Hepatocyte (in vitro differentiated cells): ENCODE measurements at regions not wholly inside any gene's neighbourhood (a gene's known extent, or its start where the extent isn't known, plus 50 kb on each side); places are given as distances from the start of the nearest gene placed in this dataset.

Experiments used
- DNase-seq: peaks from one replicate; pipeline ENCODE4 v3.0.0-alpha.2; 2016; ENCODE audit warnings: low spot score
- H2AFZ ChIP-seq: fragments of 200-600 bp; sonication (generic); 2 replicates; pipeline ENCODE4 v1.6.0; 2016; ENCODE audit warnings: antibody characterized with exemption, mild to moderate bottlenecking
- H3K27ac ChIP-seq: fragments of 200-600 bp; sonication (generic); 2 replicates; pipeline ENCODE4 v1.5.1; 2016; ENCODE audit warnings: mild to moderate bottlenecking
- H3K27me3 ChIP-seq: fragments of 200-600 bp; sonication (generic); 2 replicates; pipeline ENCODE4 v1.6.1; 2016
- H3K36me3 ChIP-seq: fragments of 200-600 bp; sonication (generic); replicated peaks from 2 replicates; pipeline ENCODE4 v1.5.1; 2016; ENCODE audit warnings: low read depth; ENCODE audit not compliant: insufficient read depth
- H3K4me1 ChIP-seq: fragments of 200-600 bp; sonication (generic); 2 replicates; pipeline ENCODE4 v1.5.1; 2016; ENCODE audit warnings: mild to moderate bottlenecking, moderate library complexity; ENCODE audit not compliant: insufficient read depth
- H3K4me2 ChIP-seq: fragments of 200-600 bp; sonication (generic); 2 replicates; pipeline ENCODE4 v1.6.0; 2016
- H3K4me3 ChIP-seq: fragments of 200-600 bp; sonication (generic); 2 replicates; pipeline ENCODE4 v1.5.1; 2016; ENCODE audit warnings: mild to moderate bottlenecking
- H3K79me2 ChIP-seq: fragments of 200-600 bp; sonication (generic); 2 replicates; pipeline ENCODE4 v1.6.0; 2017; ENCODE audit warnings: mild to moderate bottlenecking
- H3K9me2 ChIP-seq: fragments of 200-600 bp; sonication (generic); replicated peaks from 2 replicates; pipeline ENCODE4 v1.6.0; 2017; ENCODE audit warnings: mild to moderate bottlenecking; ENCODE audit not compliant: insufficient read depth
- H3K9me3 ChIP-seq: fragments of 200-600 bp; sonication (generic); 2 replicates; pipeline ENCODE4 v1.5.1; 2016; ENCODE audit warnings: low read depth, mild to moderate bottlenecking
- H4K20me1 ChIP-seq: fragments of 200-600 bp; sonication (generic); 2 replicates; pipeline ENCODE4 v1.6.0; 2016; ENCODE audit warnings: mild to moderate bottlenecking; ENCODE audit not compliant: insufficient read depth, poor library complexity, severe bottlenecking
- EZH2 ChIP-seq: fragments of 200-600 bp; sonication (generic); IDR thresholded peaks from 2 replicates; pipeline ENCODE4 v1.6.1; 2016; ENCODE audit warnings: antibody characterized with exemption, mild to moderate bottlenecking, borderline replicate concordance
- EZH2phosphoT487 ChIP-seq: fragments of 200-600 bp; sonication (generic); IDR thresholded peaks from one replicate; pipeline ENCODE4 v1.6.1; 2018; ENCODE audit warnings: antibody characterized with exemption, mild to moderate bottlenecking, low read depth, moderate library complexity; ENCODE audit not compliant: unreplicated experiment, severe bottlenecking
- WGBS: methylation state at CpG from one replicate; pipeline ENCODE4 v1.1.6; 2016; ENCODE audit warnings: low lambda C conversion rate; ENCODE audit errors: missing lambda C conversion rate; 5-methylcytosine and 5-hydroxymethylcytosine counted together
- TF ChIP-seq, protein P1 (sequence below): fragments of 200-600 bp; sonication (generic); IDR thresholded peaks from 2 replicates; pipeline ENCODE4 v1.5.1; 2016; ENCODE audit warnings: antibody characterized with exemption, mild to moderate bottlenecking; ENCODE audit not compliant: poor library complexity

DNA sequence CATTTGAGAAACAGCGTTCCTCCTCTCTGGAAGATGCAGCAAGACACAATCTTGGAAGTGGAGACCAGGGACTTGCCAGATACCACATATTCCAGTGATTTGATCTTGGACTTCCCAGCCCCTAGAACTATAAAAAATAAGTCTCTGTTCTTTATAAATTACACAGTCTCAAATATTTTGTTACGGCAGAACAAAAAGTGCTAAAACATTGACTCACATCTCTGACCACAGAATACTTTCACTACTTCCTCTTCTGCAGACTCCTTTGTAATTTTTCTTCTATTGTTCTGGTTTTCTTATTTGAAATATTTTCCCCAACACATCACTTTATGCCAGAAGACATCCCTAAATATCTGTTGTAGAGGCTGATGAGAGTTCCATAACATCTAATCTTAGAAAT is 706.1 kb upstream of the CDH18 start:
- H3K4me1 ChIP-seq: no peaks in the 10 kb centered on the region
- no peak overlapping the region for H3K27ac ChIP-seq
- H3K4me2 ChIP-seq: no peak overlapping the region
- H3K36me3 ChIP-seq: no peaks in the 10 kb centered on the region
- no peaks in the 10 kb centered on the region for H3K9me3 ChIP-seq
- TF ChIP-seq EZH2: no peak
- TF ChIP-seq EZH2phosphoT487: no peak
- TF ChIP-seq, protein P1, sequence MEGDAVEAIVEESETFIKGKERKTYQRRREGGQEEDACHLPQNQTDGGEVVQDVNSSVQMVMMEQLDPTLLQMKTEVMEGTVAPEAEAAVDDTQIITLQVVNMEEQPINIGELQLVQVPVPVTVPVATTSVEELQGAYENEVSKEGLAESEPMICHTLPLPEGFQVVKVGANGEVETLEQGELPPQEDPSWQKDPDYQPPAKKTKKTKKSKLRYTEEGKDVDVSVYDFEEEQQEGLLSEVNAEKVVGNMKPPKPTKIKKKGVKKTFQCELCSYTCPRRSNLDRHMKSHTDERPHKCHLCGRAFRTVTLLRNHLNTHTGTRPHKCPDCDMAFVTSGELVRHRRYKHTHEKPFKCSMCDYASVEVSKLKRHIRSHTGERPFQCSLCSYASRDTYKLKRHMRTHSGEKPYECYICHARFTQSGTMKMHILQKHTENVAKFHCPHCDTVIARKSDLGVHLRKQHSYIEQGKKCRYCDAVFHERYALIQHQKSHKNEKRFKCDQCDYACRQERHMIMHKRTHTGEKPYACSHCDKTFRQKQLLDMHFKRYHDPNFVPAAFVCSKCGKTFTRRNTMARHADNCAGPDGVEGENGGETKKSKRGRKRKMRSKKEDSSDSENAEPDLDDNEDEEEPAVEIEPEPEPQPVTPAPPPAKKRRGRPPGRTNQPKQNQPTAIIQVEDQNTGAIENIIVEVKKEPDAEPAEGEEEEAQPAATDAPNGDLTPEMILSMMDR: no peak
- H3K9me2 ChIP-seq: no peaks in the 10 kb centered on the region
- no peak overlapping the region for H2AFZ ChIP-seq
- H3K4me3 ChIP-seq: no peak overlapping the region
- H3K27me3 ChIP-seq: no peaks in the 10 kb centered on the region
- H3K79me2 ChIP-seq: no peaks in the 10 kb centered on the region
- no peaks in the 10 kb centered on the region for H4K20me1 ChIP-seq
- WGBS: 50% methylated on average over 2 of the region's 2 CpGs
- no peak for DNase-seq

DNA sequence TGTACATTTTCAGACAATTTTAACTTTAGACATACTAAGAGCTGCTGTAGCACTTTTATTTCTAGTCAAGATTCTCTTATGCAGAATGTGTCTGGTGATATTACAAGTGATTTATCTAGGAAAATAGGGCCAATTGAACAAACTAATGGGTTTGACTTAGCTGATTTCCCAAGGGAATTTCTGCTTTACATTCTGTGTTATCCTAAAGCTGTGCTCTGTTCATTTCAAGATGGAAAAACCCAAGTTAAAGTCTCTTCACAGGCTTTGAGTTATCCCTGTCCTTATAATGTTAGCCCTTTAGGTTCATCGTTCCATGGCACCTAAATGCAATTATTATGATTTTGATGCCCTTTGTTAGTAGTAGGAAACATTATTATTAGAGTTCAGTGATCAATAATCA is 704.9 kb upstream of the CDH18 start:
- H4K20me1 ChIP-seq: no peaks in the 10 kb centered on the region
- no peak overlapping the region for H2AFZ ChIP-seq
- no peaks in the 10 kb centered on the region for H3K9me3 ChIP-seq
- TF ChIP-seq, protein P1: no peak
- TF ChIP-seq EZH2phosphoT487 (no peak), EZH2 (no peak)
- H3K4me1 ChIP-seq: no peaks in the 10 kb centered on the region
- H3K4me3 ChIP-seq: no peak overlapping the region
- no peaks in the 10 kb centered on the region for H3K27me3 ChIP-seq
- no peaks in the 10 kb centered on the region for H3K79me2 ChIP-seq
- no peak overlapping the region for H3K4me2 ChIP-seq
- no peak for DNase-seq
- H3K27ac ChIP-seq: no peak overlapping the region
- 92% methylated on average over 1 of the region's 1 CpG for WGBS
- H3K36me3 ChIP-seq: no peaks in the 10 kb centered on the region
- H3K9me2 ChIP-seq: no peaks in the 10 kb centered on the region

DNA sequence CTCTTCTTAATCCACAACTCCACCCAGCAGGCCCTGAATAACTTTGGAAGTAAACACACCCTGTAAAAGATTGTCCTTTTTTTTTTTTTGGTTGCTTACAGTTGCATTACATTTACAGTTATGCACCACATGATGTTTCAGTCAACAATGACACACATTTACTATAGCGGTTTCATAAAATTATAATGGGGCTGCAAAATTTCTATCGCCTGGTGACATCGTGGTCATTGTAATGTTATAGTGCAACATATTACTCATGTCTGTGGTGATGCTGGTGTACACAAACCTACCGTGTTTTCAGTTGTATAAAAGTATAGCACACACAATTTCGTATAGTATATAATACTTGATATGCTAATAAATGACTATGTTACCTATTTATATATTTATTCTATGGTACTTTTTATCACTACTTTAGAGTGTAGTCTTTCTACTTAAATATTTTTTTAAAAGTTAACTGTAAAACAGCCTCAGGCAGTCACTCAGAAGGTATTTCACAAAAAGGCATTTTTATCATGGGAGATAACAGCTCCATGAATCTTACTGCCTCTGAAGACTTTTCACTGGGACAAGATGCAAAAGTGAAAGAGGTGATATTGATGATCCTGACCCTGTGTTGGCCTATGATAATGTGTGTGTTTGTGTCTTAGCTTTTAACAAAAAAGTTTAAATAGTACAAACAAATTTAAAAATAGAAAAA is 695.4 kb upstream of the CDH18 start:
- H3K27ac ChIP-seq: no peak overlapping the region
- 85% methylated on average over 5 of the region's 5 CpGs for WGBS
- H3K4me1 ChIP-seq: no peaks in the 10 kb centered on the region
- H3K79me2 ChIP-seq: no peaks in the 10 kb centered on the region
- H3K27me3 ChIP-seq: no peaks in the 10 kb centered on the region
- no peak overlapping the region for H3K4me3 ChIP-seq
- TF ChIP-seq EZH2 (no peak), EZH2phosphoT487 (no peak)
- TF ChIP-seq, protein P1: no peak
- no peaks in the 10 kb centered on the region for H4K20me1 ChIP-seq
- no peaks in the 10 kb centered on the region for H3K36me3 ChIP-seq
- no peak for DNase-seq
- H3K9me2 ChIP-seq: no peaks in the 10 kb centered on the region
- no peak overlapping the region for H2AFZ ChIP-seq
- H3K9me3 ChIP-seq: no peaks in the 10 kb centered on the region
- no peak overlapping the region for H3K4me2 ChIP-seq
